22Rv1 (cell line): ENCODE measurements at regions not wholly inside any gene's neighbourhood (a gene's known extent, or its start where the extent isn't known, plus 50 kb on each side); places are given as distances from the start of the nearest gene placed in this dataset.
"Not testable (repeated sequence)": the region's sequence is repeated elsewhere in the genome, so short reads cannot be mapped to it uniquely, and the experiment has no call there.

Source experiments
- H3K27ac ChIP-seq: fragments of 450-650 bp; 2 replicates; pipeline ENCODE4 v1.5.1; 2017
- CTCF ChIP-seq: fragments of 450-650 bp; IDR thresholded peaks from 2 replicates; pipeline ENCODE4 v1.5.1; 2017; ENCODE audit warnings: mild to moderate bottlenecking
- ZFX ChIP-seq: fragments of 450-650 bp; IDR thresholded peaks from 2 replicates; pipeline ENCODE4 v1.6.1; 2017; ENCODE audit warnings: antibody characterized with exemption, borderline replicate concordance

GRCh38 chrX:1051421-1051820 is 161.0 kb downstream of the CRLF2 start:
- no peak overlapping the region for H3K27ac ChIP-seq
- no peak for TF ChIP-seq CTCF
- no peak for TF ChIP-seq ZFX

GRCh38 chrX:1045680-1046314 is 166.7 kb downstream of the CRLF2 start:
- H3K27ac ChIP-seq = no peak overlapping the region
- no peak for TF ChIP-seq CTCF
- TF ChIP-seq ZFX = no peak

- H3K27ac ChIP-seq = no peak overlapping the region
- TF ChIP-seq CTCF = no peak
- TF ChIP-seq ZFX = no peak
These were observed 171.4 kb downstream of the CRLF2 start for GRCh38 chrX:1041091-1041490.

GRCh38 chrX:1035931-1036330 is 176.5 kb downstream of the CRLF2 start:
- H3K27ac ChIP-seq = not testable (repeated sequence)

- H3K27ac ChIP-seq = no peak overlapping the region
- no peak for TF ChIP-seq CTCF
These were observed 177.2 kb downstream of the CRLF2 start for GRCh38 chrX:1035206-1035605.

- no peak overlapping the region for H3K27ac ChIP-seq
- TF ChIP-seq ZFX = no peak
- no peak for TF ChIP-seq CTCF
These were observed 177.7 kb downstream of the CRLF2 start for GRCh38 chrX:1034717-1035116.

GRCh38 chrX:1031521-1032430 is 180.7 kb downstream of the CRLF2 start:
- H3K27ac ChIP-seq = no peak overlapping the region
- TF ChIP-seq CTCF (no peak), ZFX (no peak)
